Breast epithelium (tissue), 4 donors: ENCODE measurements at regions not wholly inside any gene's neighbourhood (a gene's known extent, or its start where the extent isn't known, plus 50 kb on each side); places are given as distances from the start of the nearest gene placed in this dataset.

Source experiments
- DNase-seq, 2 donors: peaks; one replicate each; pipeline ENCODE4 v3.0.0-alpha.2; 2019; ENCODE audit warnings: low spot score in 2 of 2
- H3K27ac ChIP-seq, 2 donors: fragments of 200-600 bp; sonication (generic) in 1 of 2; one replicate each; pipeline ENCODE4 v1.5.1; 2016 to 2019; ENCODE audit warnings: mild to moderate bottlenecking in 1 of 2
- H3K27me3 ChIP-seq, 2 donors: fragments of 200-600 bp; sonication (generic) in 1 of 2; one replicate each; pipeline versions ENCODE4 v1.5.1 to v1.6.0; 2017 to 2019; ENCODE audit warnings: control low read depth in 1 of 2, mild to moderate bottlenecking in 1 of 2
- H3K36me3 ChIP-seq: fragments of 200-600 bp; one replicate; pipeline ENCODE4 v1.5.1; 2019
- H3K4me1 ChIP-seq, 2 donors: fragments of 200-600 bp; sonication (generic); one replicate each; pipeline ENCODE4 v1.5.1; 2016 to 2019; ENCODE audit warnings: control low read depth in 1 of 2
- H3K4me3 ChIP-seq, 3 donors: fragments of 200-600 bp; sonication (generic); 1 replicate in 2 of 3; 2 replicates in 1 of 3; pipeline ENCODE4 v1.5.1; 2016 to 2019; ENCODE audit warnings: mild to moderate bottlenecking in 3 of 3, moderate library complexity in 2 of 3
- H3K9me3 ChIP-seq, 2 donors: fragments of 200-600 bp; sonication (generic) in 1 of 2; one replicate each; pipeline ENCODE4 v1.5.1; 2016 to 2019; ENCODE audit warnings: control low read depth in 1 of 2
- POLR2A ChIP-seq: fragments of 450-650 bp; IDR thresholded peaks from one replicate; pipeline ENCODE4 v1.6.1; 2016; ENCODE audit warnings: antibody characterized with exemption, mild to moderate bottlenecking, moderate library complexity
- POLR2AphosphoS5 ChIP-seq, 3 donors: sonication (generic); formaldehyde crosslinking; IDR thresholded peaks; one replicate each; pipeline ENCODE4 v1.6.1; 2017; ENCODE audit warnings: antibody characterized with exemption in 3 of 3
- intact Hi-C: fragments of 100-400 bp; cut with DNase I; formaldehyde crosslinking; loops from one replicate; pipeline ENCODE4 v1.15.1; 2023; ENCODE audit warnings: low total_unique reads
- TF ChIP-seq, protein P1 (sequence below), 3 donors: fragments of 450-650 bp; IDR thresholded peaks; one replicate each; pipeline ENCODE4 v1.5.1; 2016 to 2017; ENCODE audit warnings: antibody characterized with exemption in 3 of 3, mild to moderate bottlenecking in 3 of 3, moderate library complexity in 3 of 3

DNA sequence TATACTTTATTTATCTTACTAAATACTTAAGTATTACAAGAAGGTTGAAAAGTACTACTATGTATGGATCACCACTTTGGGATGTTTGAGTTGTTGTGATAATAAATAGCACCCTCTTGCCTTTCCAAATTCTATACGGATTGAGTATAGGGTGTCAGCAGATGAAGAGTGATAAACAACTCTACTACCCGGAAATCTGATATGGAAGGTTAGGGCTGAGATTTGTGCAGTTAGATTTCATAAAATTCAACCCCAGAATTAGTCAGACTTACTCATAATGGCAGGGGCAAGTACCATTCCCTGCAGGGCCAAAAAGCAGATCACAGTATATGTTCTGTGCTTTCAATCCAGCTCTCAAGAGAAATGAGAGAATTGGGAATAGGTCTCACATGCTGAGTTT lies 1008.9 kb upstream of the PCDH7 start:
- intact Hi-C loops: no loop called here
- Histone ChIP-seq H3K27me3 (no peaks in the 10 kb centered on the region), H3K4me3 (no peak overlapping the region), H3K9me3 (peaks cover 6 to 7% of the 10 kb centered on the region in 2 donors), H3K27ac (no peak overlapping the region), H3K36me3 (no peaks in the 10 kb centered on the region), H3K4me1 (no peaks in the 10 kb centered on the region)
- DNase-seq: no peak
- TF ChIP-seq POLR2AphosphoS5 (IDR thresholded peaks at IDR 0.05) (no peak), POLR2A (no peak)
- TF ChIP-seq, protein P1, sequence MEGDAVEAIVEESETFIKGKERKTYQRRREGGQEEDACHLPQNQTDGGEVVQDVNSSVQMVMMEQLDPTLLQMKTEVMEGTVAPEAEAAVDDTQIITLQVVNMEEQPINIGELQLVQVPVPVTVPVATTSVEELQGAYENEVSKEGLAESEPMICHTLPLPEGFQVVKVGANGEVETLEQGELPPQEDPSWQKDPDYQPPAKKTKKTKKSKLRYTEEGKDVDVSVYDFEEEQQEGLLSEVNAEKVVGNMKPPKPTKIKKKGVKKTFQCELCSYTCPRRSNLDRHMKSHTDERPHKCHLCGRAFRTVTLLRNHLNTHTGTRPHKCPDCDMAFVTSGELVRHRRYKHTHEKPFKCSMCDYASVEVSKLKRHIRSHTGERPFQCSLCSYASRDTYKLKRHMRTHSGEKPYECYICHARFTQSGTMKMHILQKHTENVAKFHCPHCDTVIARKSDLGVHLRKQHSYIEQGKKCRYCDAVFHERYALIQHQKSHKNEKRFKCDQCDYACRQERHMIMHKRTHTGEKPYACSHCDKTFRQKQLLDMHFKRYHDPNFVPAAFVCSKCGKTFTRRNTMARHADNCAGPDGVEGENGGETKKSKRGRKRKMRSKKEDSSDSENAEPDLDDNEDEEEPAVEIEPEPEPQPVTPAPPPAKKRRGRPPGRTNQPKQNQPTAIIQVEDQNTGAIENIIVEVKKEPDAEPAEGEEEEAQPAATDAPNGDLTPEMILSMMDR (IDR thresholded peaks at IDR 0.05): no peak

DNA sequence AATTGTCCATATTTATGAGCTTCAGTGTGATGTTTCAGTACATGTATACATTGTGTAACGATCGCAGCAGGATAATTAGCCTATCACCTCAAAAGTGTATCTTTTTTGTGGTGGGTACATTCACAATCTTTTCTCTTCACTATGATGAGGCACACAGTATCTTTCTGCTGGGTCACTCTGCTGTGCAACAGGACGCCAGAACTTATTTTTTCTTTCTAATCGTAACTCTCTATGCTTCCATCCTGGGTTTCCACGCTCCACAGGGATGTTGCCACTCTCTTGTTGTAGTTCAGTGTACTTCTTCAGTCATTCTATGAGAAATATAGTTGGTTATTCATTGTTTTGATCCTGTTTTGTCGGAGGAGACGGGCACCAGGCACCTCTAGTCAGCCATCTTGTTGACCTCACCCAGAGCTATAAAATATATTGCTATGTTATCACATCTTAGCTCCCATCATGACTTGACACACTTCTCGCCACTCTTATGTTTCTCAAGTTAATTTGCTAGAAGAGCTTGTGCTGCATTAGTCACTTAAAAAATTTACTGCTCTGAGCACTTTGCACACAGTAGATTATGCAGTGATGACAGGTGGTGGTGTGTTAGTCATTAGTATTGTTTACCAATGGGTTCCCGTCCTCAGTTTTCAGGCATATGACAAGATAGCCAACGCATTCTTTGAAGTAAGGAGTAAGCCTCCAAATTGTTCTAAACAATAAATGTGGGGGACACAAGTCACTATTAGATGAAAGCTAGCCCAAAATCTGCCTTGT lies 1002.7 kb upstream of the PCDH7 start:
- H3K4me3 ChIP-seq: no peak overlapping the region
- no peaks in the 10 kb centered on the region for H3K27me3 ChIP-seq
- H3K9me3 ChIP-seq: no peaks in the 10 kb centered on the region
- TF ChIP-seq POLR2AphosphoS5 (IDR thresholded peaks at IDR 0.05) (no peak), POLR2A (no peak)
- TF ChIP-seq, protein P1 (IDR thresholded peaks at IDR 0.05): no peak
- no peak overlapping the region for H3K27ac ChIP-seq
- H3K4me1 ChIP-seq: no peaks in the 10 kb centered on the region
- no peaks in the 10 kb centered on the region for H3K36me3 ChIP-seq
- intact Hi-C loops: no loop called here
- DNase-seq: no peak

DNA sequence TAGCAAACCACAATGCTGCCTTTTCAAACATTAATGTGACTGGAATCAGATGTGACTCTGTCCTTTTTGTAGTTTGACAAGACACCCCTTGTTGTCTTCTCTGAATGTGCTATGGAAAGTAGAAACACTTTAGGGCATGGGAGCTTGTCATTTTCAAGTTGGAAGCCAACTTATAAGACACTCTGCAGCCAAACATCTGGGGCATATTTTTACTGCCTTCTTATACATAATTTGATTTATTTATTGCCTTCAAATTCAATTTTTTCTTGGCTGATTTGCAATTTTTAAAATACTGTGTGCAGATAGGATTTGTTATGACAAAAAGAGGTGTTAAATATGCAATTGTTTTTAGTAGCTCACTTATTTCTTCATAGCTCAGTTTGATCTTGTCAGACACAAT lies 1002.0 kb upstream of the PCDH7 start:
- intact Hi-C loops: no loop called here
- no peak for DNase-seq
- H3K9me3 ChIP-seq: no peaks in the 10 kb centered on the region
- no peaks in the 10 kb centered on the region for H3K27me3 ChIP-seq
- no peak overlapping the region for H3K27ac ChIP-seq
- H3K36me3 ChIP-seq: no peaks in the 10 kb centered on the region
- H3K4me1 ChIP-seq: no peaks in the 10 kb centered on the region
- no peak overlapping the region for H3K4me3 ChIP-seq
- TF ChIP-seq, protein P1 (IDR thresholded peaks at IDR 0.05): no peak
- no peak for TF ChIP-seq POLR2AphosphoS5 (IDR thresholded peaks at IDR 0.05)
- no peak for TF ChIP-seq POLR2A

DNA sequence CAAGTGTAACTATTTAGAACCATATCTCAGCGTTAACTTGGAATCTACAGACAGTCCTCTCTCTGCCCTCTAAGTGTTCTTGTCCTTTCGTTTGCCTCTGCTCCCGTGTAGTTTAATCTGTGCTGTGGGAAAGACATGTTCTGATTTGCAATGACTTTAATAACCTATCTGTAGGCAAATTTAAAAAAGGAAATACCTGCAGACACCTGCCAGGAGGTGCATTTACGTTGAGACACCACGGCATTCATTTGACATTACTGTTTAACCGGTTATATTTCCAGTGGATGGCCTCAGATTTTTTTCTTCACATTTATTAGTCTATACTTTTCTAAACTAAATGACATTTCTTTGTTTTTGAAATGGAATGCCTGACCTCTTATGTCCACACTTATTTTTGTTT lies 997.9 kb upstream of the PCDH7 start:
- Histone ChIP-seq H3K4me3 (no peak overlapping the region), H3K27me3 (no peaks in the 10 kb centered on the region), H3K36me3 (no peaks in the 10 kb centered on the region), H3K27ac (no peak overlapping the region), H3K4me1 (no peaks in the 10 kb centered on the region), H3K9me3 (no peaks in the 10 kb centered on the region)
- intact Hi-C loops: no loop called here
- DNase-seq: no peak
- TF ChIP-seq POLR2A (no peak), POLR2AphosphoS5 (IDR thresholded peaks at IDR 0.05) (no peak)
- TF ChIP-seq, protein P1 (IDR thresholded peaks at IDR 0.05): no peak

DNA sequence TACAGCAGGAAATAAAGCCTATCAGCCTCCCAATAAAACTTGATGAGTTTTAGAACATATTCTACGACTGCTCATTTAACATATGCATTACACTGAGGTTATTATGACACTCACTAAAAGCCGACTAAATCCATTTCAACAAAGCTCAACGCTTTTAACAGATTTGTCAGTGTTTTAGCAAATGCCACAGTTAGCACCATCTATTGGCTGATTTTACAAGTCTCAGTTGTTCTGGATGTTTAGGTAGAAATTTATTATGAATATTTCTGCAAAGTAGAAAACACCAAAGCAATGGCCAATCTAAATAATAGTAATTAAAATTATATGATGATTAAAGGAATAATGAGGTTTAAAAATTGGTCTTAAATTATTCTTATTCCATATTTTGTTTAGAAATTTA lies 993.2 kb upstream of the PCDH7 start:
- no peak for DNase-seq
- no peaks in the 10 kb centered on the region for H3K9me3 ChIP-seq
- intact Hi-C loops: no loop called here
- no peaks in the 10 kb centered on the region for H3K27me3 ChIP-seq
- H3K27ac ChIP-seq: no peak overlapping the region
- TF ChIP-seq POLR2AphosphoS5 (IDR thresholded peaks at IDR 0.05) (no peak), POLR2A (no peak)
- TF ChIP-seq, protein P1 (IDR thresholded peaks at IDR 0.05): no peak
- H3K4me1 ChIP-seq: no peaks in the 10 kb centered on the region
- no peak overlapping the region for H3K4me3 ChIP-seq
- no peaks in the 10 kb centered on the region for H3K36me3 ChIP-seq
